Neural progenitor cell (in vitro differentiated cells): ENCODE measurements at regions not wholly inside any gene's neighbourhood (a gene's known extent, or its start where the extent isn't known, plus 50 kb on each side); places are given as distances from the start of the nearest gene placed in this dataset.

Experiments
- CTCF ChIP-seq: fragments of 200-600 bp; sonication (generic); IDR thresholded peaks from 2 replicates; pipeline ENCODE4 v1.5.1; 2017; ENCODE audit warnings: antibody characterized with exemption, mild to moderate bottlenecking
- EZH2 ChIP-seq: fragments of 200-600 bp; sonication (generic); IDR thresholded peaks from 2 replicates; pipeline ENCODE4 v1.6.1; 2017; ENCODE audit warnings: antibody characterized with exemption, mild to moderate bottlenecking, moderate library complexity

- TF ChIP-seq CTCF (no peak), EZH2 (no peak)
These were observed 261.4 kb downstream of the LAS1L start for GRCh38 chrX:65273152-65273551.
